ENCODE measurements at regions not wholly inside any gene's neighbourhood (a gene's known extent, or its start where the extent isn't known, plus 50 kb on each side); places are given as distances from the start of the nearest gene placed in this dataset.
"Not testable (repeated sequence)": the region's sequence is repeated elsewhere in the genome, so short reads cannot be mapped to it uniquely, and the experiment has no call there.

DNA sequence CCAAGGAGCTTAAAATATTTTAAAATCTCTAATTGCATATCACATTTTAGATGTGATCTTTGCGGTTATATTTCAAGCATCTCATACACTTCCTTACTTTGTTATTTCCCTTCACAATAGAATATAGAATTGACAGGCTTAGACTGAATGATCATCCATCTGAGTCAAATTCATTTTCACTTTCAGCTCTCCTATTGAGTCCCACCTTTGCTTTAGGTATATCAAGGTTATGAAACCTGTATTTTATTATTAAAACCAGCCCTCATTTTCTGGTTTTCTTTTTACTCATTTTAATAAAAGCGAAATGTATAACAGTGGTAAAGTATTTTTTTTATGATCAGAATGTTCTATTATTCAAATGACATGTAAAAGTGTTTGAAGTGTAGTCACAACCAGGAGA is 162.9 kb upstream of the KYNU start:
- no peak for DNase-seq (ENCODE audit: low spot score)

GRCh38 chr2:142710336-142710735 is 167.1 kb upstream of the KYNU start:
- DNase-seq (ENCODE audit: low spot score): no peak

DNA sequence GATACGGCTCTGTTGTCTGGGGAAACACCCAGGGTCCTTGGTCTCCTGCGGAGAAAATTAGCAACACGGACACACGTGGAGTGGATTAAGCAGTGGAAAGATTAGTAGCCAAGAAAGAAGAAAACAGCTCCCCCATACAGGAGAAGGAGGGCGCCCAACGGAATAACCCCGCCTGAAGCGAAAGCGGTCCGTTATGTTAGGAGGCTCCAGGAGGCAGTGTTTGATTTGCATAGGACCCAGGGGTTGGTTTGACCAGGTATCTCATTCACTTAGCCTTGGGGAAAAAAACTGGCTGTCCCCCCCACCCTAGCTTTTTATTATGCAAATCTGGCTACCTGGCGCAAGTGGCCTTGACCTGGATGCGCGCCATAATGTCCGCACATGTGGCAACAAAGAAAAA is 170.1 kb upstream of the KYNU start:
- no peak for DNase-seq (ENCODE audit: low spot score)

DNA sequence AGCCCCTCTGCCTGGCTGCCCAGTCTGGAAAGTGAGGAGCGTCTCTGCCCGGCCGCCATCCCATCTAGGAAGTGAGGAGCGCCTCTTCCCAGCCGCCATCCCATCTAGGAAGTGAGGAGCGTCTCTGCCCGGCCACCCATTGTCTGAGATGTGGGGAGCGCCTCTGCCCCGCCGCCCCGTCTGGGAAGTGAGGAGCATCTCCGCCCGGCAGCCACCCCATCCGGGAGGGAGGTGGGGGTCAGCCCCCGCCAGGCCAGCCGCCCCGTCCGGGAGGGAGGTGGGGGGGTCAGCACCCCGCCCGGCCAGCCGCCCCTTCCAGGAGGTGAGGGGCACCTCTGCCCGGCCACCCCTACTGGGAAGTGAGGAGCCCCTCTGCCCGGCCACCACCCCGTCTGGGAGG is 175.1 kb upstream of the KYNU start:
- not testable (repeated sequence) for DNase-seq (ENCODE audit: low spot score)

DNA sequence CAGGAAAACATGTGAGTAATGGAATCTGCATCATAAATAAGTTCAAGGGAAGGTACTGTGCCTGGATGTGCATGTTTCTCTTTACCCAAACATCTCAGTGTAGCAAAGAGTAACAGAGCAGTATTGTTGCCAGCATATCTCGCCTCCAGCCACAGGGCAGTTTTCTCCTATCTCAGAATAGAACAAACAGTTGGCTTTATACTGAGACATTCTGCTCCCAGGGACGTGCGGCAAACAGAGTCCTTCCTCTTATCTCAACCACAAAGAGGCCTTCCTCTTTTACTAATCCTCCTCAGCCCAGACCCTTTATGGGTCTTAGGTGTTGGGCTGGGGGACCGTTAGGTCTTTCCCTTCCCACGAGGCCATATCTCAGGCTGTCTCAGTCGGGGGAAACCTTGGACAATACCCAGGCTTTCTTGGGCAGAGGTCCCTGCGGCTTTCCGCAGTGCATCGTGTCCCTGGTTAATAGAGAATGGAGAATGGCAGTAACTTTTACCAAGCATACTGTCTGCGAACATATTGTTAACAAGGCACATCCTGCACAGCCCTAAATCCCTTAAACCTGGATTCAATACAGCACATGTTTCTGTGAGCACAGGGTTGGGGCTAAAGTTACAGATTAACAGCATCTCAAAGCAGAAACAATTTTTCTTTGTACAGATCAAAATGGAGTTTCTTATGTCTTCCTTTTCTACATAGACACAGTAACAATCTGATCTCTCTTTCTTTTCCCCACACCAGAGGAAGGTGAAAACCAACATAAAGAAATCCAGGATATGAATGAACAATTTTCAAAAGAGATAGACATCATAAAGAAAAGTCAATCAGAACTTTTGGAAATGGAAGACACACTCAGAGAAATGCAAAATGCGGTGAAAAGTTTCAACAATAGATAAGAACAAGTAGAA is 181.9 kb upstream of the KYNU start:
- peak; percentile 35 for DNase-seq (ENCODE audit: low spot score)

- no peak for DNase-seq (ENCODE audit: low spot score)
Measured at GRCh38 chr2:142694282-142694681, 183.2 kb upstream of the KYNU start.

DNA sequence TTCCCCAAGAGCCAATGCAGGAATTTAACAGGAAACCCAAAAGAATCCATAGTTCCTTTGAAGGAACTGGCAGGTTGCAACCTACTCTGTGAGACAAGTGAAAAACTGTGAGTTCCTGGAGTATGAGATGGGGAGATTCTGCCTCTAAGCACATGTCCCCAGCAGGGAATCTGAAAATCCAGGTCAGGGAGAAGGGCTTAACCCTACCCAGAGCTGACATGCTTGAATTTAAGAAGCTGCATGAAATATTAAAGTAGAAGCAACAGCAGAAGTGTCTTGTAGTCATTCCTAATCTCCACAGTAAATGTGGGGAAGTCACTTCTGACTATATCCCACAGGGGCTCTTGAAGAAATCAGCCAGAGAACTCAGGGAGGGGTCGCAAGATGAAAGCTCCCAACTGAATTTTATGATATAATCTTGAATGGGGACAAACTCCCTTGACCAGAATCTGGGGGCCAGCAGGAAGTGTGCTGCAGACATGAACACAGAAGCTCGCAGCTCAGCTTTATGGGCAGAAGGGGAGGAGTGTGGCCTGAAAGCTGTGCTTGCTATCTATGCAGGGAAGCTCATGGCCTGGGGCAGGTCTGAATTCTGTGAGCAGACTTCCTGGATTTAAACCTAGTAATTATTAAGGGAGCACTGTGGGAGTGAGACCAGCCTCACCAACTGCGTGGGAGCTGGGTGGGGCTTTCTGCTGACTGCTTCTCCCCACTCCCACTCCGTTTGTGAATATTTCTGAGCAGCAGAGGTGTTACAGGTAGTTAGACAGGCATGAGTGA is 184.1 kb upstream of the KYNU start:
- DNase-seq (ENCODE audit: low spot score): no peak

DNA sequence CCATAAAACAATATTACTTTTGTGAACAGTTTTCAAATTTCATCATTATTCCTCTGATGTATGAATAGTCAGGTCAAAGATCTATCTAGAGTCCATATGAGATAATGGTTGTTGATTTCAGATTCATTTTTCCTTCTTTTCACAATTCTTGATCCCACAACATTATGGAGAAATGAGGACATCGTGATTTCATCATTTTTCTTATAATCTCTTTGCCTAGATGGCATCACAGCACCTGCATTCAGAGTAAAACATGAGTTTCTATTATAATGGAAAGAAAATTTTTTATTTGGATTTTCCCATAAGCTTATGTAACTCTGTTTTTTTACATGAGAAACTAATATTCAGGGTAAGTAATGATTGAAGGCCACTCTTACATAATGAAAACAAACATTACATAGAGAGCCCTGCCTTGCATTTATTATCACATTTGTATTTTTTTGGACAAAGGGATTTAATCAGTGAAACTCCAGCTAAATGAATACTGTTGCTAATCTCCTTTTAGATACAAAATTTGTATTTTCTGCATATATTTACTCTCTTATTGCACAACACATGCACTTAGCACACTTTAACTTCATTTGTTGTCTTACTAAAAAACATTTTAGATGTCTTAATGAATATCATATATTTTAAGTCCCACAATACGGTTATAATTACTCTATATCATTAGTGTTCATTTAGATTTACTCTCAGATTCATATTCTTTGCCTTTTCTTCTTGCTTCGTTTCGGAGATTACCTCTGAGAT is 188.4 kb upstream of the KYNU start:
- DNase-seq (ENCODE audit: low spot score): no peak

- DNase-seq (ENCODE audit: low spot score): no peak
Measured at GRCh38 chr2:142687509-142687908, 190.0 kb upstream of the KYNU start.

GRCh38 chr2:142687075-142687474 is 190.4 kb upstream of the KYNU start:
- no peak for DNase-seq (ENCODE audit: low spot score)

- no peak for DNase-seq (ENCODE audit: low spot score)
Measured at GRCh38 chr2:142684667-142685066, 192.8 kb upstream of the KYNU start.

- peak; percentile 12 for DNase-seq (ENCODE audit: low spot score)
Measured at GRCh38 chr2:142682528-142682927, 194.9 kb upstream of the KYNU start.

GRCh38 chr2:142681952-142682351 is 195.5 kb upstream of the KYNU start:
- DNase-seq (ENCODE audit: low spot score): no peak

GRCh38 chr2:142678164-142678563 is 199.3 kb upstream of the KYNU start:
- no peak for DNase-seq (ENCODE audit: low spot score)

- no peak for DNase-seq (ENCODE audit: low spot score)
Measured at GRCh38 chr2:142675398-142675797, 202.1 kb upstream of the KYNU start.

GRCh38 chr2:142673836-142674235 is 203.6 kb upstream of the KYNU start:
- DNase-seq (ENCODE audit: low spot score): no peak

GRCh38 chr2:142672698-142673097 is 204.8 kb upstream of the KYNU start:
- no peak for DNase-seq (ENCODE audit: low spot score)

DNA sequence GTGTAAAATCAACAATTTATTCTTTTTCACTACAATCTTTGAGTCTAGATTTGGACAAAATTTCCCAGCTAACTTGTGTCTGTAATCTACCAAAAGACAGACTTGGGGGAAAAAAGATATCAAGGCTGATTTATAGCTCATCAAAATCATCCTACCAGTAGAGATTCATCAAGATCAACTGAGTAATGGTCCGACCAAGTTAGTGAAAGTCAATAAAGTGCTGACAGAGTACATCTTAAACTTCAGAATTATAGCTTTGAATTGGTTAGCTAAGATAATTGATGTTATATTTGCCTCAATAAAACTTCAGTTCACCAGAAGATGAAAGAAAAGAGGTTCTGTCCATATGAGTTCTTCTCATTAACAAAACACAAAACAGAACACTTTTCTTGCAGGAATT is 207.1 kb upstream of the KYNU start:
- DNase-seq (ENCODE audit: low spot score): no peak

- no peak for DNase-seq (ENCODE audit: low spot score)
Measured at GRCh38 chr2:142668420-142668819, 209.0 kb upstream of the KYNU start.

- peak; percentile 10 for DNase-seq (ENCODE audit: low spot score)
Measured at GRCh38 chr2:142665241-142665640, 212.2 kb upstream of the KYNU start.

- DNase-seq (ENCODE audit: low spot score): no peak
Measured at GRCh38 chr2:142650601-142651000, 226.9 kb upstream of the KYNU start.

DNA sequence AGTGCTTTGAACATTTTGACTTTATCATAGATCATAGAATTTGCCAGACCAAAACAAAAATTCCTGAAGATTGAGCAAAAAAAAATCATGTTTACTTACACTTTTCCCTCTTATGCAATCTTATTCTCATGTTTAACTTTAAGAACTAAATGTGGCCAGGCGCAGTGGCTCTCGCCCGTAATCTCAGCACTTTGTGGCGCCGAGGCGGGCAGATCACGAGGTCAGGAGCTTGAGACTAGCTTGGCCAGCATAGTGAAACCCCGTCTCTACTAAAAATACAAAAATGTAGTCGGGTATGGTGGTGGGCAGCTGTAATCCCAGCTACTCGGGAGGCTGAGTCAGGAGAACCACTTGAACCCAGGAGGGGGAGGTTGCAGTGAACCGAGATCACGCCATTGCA is 227.9 kb upstream of the KYNU start:
- DNase-seq (ENCODE audit: low spot score): no peak

DNA sequence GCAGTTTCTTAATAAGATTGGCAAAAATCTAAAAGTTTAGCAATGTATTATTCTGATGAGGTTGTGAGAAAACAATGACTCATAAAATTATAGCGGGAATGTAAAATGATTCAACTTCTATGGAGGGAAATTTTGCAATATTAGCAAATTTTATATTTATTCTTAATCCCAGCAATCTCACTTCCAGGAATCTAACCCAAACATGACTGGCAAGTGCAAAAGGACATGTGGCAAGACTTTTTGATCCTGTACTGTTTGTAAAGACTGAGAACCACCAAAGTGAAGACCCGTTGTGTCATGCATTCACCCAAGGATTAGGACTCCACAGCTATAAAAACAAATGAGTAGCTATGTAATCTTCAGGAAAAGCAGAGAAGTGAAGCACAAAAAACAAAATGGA is 234.8 kb upstream of the KYNU start:
- DNase-seq (ENCODE audit: low spot score): no peak

Measured in Ammon's horn (tissue), 1 donor.